ENCODE measurements at regions not wholly inside any gene's neighbourhood (a gene's known extent, or its start where the extent isn't known, plus 50 kb on each side); places are given as distances from the start of the nearest gene placed in this dataset.

- Histone ChIP-seq H3K4me1 (ENCODE audit: insufficient read depth, low read length, poor library complexity, severe bottlenecking) (peaks cover 6% of the 10 kb centered on the region), H3K27ac (ENCODE audit: low read depth, low read length, poor library complexity, severe bottlenecking) (no peak overlapping the region), H3K4me3 (ENCODE audit: low read depth, low read length, poor library complexity, severe bottlenecking) (no peak overlapping the region), H3K36me3 (ENCODE audit: insufficient read depth, low read length, poor library complexity, severe bottlenecking) (no peaks in the 10 kb centered on the region), H3K9me3 (ENCODE audit: low read depth, low read length, poor library complexity, severe bottlenecking) (no peaks in the 10 kb centered on the region), H3K27me3 (replicated peaks; ENCODE audit: insufficient read depth, low read depth, low read length, poor library complexity) (no peaks in the 10 kb centered on the region)
- ChIA-PET CTCF (no interaction called here), POLR2A (ENCODE audit: low non-redundant PET) (no interaction called here)
- intact Hi-C loops (cut with micrococcal nuclease; ENCODE audit: unreplicated experiment) = no loop called here
- BruUV-seq (replicated peaks) = no TSS peak
- no peak for DNase-seq (ENCODE audit: low spot score)
- TF ChIP-seq EZH2 (IDR thresholded peaks at IDR 0.05; ENCODE audit: borderline replicate concordance, low read depth, low read length, poor library complexity, severe bottlenecking) (no peak), CTCF (conservative IDR thresholded peaks at IDR 0.05; ENCODE audit: low read depth, low read length) (no peak)
These were observed 802.0 kb downstream of the RAPGEF2 start for GRCh38 chr4:159904906-159905305.

GRCh38 chr4:159906051-159906450, 803.2 kb downstream of the RAPGEF2 start:
- ChIA-PET POLR2A (ENCODE audit: low non-redundant PET) (no interaction called here), CTCF (no interaction called here)
- TF ChIP-seq EZH2 (IDR thresholded peaks at IDR 0.05; ENCODE audit: borderline replicate concordance, low read depth, low read length, poor library complexity, severe bottlenecking) = no peak
- no peak for TF ChIP-seq CTCF (conservative IDR thresholded peaks at IDR 0.05; ENCODE audit: low read depth, low read length)
- BruUV-seq (replicated peaks) = no TSS peak
- H3K36me3 ChIP-seq (ENCODE audit: insufficient read depth, low read length, poor library complexity, severe bottlenecking) = no peaks in the 10 kb centered on the region
- intact Hi-C loops (cut with micrococcal nuclease; ENCODE audit: unreplicated experiment) = no loop called here
- H3K27ac ChIP-seq (ENCODE audit: low read depth, low read length, poor library complexity, severe bottlenecking) = no peak overlapping the region
- H3K9me3 ChIP-seq (ENCODE audit: low read depth, low read length, poor library complexity, severe bottlenecking) = no peaks in the 10 kb centered on the region
- no peak for DNase-seq (ENCODE audit: low spot score)
- H3K4me1 ChIP-seq (ENCODE audit: insufficient read depth, low read length, poor library complexity, severe bottlenecking) = peaks cover 6% of the 10 kb centered on the region
- no peak overlapping the region for H3K4me3 ChIP-seq (ENCODE audit: low read depth, low read length, poor library complexity, severe bottlenecking)
- no peaks in the 10 kb centered on the region for H3K27me3 ChIP-seq (replicated peaks; ENCODE audit: insufficient read depth, low read depth, low read length, poor library complexity)

- no TSS peak for BruUV-seq (replicated peaks)
- no peaks in the 10 kb centered on the region for H3K9me3 ChIP-seq (ENCODE audit: low read depth, low read length, poor library complexity, severe bottlenecking)
- H3K4me3 ChIP-seq (ENCODE audit: low read depth, low read length, poor library complexity, severe bottlenecking) = no peak overlapping the region
- no peaks in the 10 kb centered on the region for H3K36me3 ChIP-seq (ENCODE audit: insufficient read depth, low read length, poor library complexity, severe bottlenecking)
- intact Hi-C loops (cut with micrococcal nuclease; ENCODE audit: unreplicated experiment) = no loop called here
- H3K27ac ChIP-seq (ENCODE audit: low read depth, low read length, poor library complexity, severe bottlenecking) = no peak overlapping the region
- H3K27me3 ChIP-seq (replicated peaks; ENCODE audit: insufficient read depth, low read depth, low read length, poor library complexity) = no peaks in the 10 kb centered on the region
- ChIA-PET POLR2A (ENCODE audit: low non-redundant PET) (no interaction called here), CTCF (no interaction called here)
- peaks cover 5% of the 10 kb centered on the region for H3K4me1 ChIP-seq (ENCODE audit: insufficient read depth, low read length, poor library complexity, severe bottlenecking)
- no peak for TF ChIP-seq EZH2 (IDR thresholded peaks at IDR 0.05; ENCODE audit: borderline replicate concordance, low read depth, low read length, poor library complexity, severe bottlenecking)
- no peak for TF ChIP-seq CTCF (conservative IDR thresholded peaks at IDR 0.05; ENCODE audit: low read depth, low read length)
- DNase-seq (ENCODE audit: low spot score) = no peak
These were observed 803.6 kb downstream of the RAPGEF2 start for GRCh38 chr4:159906517-159906916.

Data from A673 (cell line).